ENCODE measurements at regions not wholly inside any gene's neighbourhood (a gene's known extent, or its start where the extent isn't known, plus 50 kb on each side); places are given as distances from the start of the nearest gene placed in this dataset.

DNA sequence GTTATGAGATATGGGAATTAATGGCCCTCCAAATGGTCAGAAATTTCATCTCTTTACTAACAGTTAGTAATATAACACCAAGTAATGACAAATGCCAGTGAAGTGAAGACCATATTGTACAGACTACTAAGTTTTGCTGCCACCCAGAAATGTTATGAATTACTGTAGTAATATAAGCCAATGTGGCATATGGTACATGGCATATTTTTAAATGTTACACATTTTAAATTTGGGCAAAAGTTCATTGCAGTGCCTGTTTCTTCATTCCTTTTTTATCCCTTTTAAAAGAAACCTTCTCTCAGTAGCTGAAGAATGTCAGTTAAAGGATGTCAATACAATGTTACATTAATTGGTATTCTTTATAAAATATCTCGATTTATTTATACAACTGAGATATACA, 626.5 kb upstream of the SLC8A1 start:
- no peak for DNase-seq

DNA sequence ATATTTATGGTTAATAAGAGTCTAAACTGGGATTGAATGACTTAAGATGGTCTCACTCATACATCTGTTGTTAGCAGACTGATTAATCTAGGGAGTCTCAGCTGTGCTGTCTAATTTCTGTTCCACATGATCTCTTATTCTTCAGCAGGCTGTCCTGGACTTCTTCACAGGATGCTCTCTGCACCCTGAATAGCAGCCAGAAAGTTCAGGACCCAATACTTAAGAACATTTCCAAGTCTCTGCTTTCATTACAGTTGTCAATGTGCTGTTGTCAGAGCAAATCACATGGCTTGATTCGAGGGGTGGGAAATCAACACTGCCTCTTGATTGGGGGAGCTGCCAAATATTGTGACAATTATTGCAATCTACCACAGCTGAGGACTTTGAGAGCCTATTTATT, 627.1 kb upstream of the SLC8A1 start:
- DNase-seq: no peak

DNA sequence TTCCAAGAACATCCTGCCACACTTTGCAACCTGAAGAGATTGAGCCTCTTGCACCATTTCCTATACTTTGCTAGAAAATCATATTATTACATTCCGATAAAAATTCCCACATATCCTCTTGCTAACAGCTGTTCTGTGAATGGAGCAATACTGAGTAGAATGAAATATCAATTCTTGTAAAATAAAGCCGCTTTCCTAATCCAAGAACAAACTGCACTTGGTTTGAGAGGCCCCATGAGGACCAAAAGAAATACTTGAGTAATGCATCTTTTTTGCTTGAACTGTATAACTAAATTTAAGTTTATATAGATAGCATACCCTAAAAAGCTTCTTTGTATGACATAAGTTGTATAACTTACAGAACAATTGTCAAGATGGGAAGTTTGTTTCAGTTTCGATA, 632.4 kb upstream of the SLC8A1 start:
- DNase-seq: no peak

DNA sequence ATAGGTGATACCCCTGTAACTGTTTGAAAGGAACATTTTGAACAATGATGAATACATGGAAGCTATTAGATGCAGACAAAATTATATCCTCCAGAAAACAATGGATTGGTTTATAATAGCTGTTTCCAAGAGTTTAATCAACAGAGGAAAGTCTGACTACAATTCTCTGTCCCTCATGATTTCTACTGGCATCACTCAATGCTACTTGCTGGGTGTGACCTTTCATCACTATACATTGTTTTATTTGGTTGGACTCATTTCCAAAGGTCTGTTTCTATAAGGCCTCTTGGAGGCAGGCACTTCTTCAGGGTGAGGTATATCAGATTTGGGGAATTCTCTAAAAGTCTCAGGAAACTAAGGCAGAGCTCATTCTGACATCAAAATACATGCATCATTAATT, 636.1 kb upstream of the SLC8A1 start:
- no peak for DNase-seq

DNA sequence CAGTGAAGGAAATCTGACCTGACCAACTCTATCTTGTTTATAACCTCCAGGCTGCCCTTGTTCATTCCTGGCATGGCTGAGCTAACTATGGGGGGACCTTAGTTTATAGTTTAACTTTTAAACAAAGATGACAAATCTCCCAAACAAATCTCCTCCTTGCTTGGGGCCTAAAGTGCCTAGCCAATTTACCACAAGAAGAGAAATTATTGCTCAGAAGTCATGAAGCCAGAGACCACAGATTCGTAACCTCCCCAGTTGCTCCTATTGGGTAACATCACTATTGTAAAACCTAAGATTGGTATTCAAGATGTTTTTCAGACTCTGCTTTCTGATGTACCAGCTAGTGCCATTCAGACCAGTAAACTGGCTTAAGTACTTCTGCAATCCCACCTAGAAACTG, 649.4 kb upstream of the SLC8A1 start:
- DNase-seq: no peak

DNA sequence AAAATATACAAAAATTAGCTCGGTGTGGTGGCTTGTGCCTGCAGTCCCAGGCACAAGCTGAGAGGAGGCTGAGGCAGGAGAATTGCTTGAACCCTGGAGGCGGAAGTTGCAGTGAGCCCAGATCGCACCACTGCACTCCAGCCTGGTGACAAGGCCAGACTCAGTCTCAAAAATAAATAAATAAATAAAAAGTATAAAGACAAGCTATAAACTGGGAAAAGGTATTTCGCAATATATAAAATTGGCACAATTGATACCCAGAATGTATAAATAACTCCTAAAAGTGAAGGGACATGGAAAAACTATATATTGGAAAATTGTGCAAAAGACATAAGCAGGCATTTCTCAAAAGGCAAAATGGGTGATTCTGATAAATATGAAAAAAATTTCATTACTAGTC, 657.9 kb upstream of the SLC8A1 start:
- no peak for DNase-seq

DNA sequence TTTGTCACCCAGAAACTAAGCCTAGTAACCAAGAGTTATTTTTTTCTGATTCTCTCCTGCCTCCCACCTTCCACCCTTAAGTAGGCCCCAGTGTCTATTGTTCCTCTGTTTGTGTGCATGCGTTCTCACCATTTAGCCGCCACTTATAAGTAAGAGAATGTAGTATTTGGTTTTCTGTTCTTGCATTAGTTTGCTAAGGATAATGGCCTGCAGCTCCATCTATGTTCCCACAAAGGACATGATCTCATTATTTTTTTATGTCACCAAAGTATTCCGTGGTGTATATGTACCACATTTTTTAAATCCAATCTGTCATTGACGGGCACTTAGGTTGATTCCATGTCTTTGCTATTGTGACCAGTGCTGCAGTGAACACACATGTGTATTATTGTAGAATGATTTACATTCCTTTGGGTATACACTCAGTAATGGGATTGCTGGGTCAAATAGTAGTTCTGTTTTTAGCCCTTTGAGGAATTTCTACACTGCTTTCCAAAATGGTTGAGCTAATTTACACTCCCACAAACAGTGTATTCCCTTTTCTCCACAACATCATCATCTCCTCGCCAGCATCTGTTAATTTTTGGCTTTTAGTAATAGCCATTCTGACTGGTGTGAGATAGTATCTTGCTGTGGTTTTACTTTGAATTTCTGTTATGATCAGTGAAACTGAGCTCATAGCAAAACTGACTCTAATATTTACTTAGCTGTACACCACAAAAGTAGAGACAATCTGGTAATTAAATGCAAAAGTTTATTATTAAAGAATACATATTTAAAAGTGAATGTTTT, 660.1 kb upstream of the SLC8A1 start:
- no peak for DNase-seq

DNA sequence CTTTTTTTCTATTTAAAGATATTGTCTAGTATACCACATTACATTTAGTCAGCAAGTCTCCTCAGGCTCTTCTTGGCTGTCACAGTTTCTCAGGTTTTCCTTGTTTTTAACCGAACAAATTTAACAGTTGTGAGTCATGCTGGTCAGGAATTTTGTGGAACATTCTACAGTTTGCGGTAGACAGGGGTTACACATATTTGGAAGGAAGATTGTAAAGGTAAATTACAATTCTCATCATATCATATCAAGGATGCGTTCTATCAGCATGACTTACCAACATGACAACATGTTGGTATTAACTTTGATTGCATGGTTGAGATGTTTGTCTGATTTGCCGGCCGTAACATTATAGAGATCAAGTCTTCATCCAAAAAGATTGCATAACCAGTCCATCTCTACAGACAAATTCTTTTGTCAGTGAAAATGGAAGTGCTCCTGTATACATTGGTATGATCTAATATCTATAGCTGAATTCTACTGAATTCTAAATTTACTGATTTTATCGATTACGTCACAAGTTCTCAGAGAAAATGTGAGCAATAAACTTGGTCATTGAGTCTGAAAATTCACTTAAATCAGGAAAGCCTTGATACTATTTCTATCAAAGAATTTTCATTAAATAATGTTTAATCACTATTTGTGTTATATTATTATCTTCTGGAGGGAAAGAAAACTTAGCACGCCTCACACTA, 664.4 kb upstream of the SLC8A1 start:
- DNase-seq: no peak

DNA sequence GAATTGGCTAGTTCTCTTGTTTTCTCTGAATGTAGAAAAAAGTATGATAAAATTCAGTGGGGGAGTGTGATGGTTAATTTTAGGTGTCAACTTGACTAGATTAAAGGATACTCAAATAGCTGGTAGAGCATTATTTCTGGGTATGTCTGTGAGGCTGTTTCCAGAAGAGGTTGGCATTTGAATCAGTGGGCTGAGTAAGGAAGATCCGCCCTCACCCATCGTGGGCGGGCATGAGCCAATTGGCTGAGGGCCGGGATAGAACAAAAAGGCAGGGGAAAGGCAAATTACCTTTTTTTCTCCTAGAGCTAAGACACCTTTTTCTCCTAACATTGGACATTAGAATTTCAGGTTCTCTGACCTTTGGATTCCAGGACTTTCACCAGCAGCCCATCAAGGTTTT, 667.6 kb upstream of the SLC8A1 start:
- no peak for DNase-seq

DNA sequence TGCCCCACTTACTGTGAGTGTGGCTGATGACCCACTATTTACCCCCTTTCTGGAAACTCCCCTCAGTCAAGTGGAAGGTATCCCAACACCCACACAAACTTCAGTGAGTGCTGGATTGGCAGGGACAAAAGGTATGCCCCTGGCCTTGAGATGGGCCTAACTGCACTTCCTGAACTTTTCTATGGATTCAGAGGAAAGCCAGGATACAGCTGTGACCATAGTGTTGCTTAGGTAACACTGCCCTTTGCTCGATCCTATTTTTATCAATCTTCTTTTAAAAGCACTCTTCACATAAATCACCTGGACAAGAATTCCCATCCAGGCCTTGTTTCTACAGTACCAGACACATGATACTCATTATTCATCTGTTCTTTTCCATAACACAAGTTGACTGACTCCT, 671.5 kb upstream of the SLC8A1 start:
- no peak for DNase-seq

DNA sequence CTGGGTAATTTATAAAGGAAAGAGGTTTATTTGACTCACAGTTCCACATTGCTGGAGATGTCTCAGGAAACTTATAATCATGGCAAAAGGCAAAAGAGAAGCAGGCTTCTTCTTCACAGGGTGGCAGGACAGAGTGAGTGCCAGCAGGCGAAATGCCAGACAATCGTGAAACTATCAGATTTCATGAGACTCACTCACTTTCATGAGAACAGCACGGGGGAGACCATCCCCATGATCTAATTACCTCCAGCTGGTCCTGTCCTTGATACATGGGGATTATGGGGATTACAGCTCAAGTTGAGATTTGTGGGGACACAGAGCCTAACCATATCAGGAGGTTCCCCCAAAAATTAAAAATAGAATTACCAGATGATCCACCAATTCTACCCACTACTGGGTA, 675.5 kb upstream of the SLC8A1 start:
- no peak for DNase-seq

DNA sequence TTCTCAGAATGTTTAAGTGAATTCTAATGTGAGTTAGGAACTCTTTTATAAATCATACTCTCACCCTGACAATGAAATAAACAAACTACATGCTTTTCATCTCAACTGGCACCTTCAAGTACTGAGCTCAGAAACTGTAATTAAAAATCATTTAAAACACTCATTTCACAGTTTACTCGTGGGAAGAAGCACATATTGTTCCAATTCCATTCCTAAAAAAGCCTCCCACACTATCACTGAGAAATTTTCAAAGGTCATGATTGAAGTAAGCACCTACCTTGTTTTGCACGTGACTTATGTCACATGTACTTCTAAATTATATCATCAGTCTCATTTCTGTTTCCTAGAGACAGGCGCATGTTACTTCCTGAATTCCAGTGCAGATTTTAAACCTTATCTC, 678.1 kb upstream of the SLC8A1 start:
- DNase-seq: no peak

DNA sequence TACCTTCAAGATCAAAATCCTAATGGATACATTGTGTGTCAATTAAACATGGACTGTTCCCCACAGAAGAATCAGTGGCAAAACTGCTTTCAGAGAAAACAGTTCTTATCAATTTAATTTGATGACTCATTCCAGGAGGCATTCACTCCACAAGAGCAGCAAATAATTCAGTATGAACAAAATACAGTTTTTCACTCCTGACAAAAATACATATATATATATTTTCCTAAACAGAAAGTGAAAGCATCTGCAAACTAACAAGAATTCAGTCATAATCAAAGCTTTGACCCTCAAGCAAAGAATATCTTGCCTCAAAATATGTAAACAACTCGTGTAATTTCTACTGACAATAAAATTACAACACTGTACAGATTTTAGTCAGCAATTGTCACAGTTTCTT, 685.1 kb upstream of the SLC8A1 start:
- DNase-seq: no peak

DNA sequence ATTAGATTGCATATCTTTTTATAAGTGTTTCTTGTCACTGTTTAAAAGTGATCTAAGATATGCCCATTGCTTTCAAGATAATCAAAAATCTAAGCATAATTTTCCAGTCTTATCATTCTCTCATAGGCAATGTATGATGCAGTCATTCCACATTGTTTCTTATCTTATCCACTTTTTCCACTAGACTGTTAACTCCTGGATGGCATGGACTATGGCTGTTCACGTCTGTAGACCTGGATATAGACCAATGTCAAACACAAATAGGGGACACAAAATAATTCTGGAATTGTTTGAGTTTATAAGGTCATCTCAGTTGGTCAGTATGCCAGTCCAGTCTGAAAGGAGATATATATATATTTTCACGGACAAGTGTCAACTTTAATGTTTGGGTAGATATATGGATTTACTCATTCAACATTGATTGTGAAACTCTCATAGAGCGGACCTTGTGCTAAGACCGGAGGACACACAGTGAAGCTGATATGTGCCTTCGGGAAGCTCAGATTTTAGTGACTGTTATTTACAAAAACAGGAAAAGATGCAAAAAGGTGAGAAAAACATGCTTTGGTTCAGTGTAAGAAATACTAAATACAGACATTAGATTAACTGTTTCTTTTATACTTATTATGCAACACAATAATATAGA, 689.4 kb upstream of the SLC8A1 start:
- DNase-seq: no peak

DNA sequence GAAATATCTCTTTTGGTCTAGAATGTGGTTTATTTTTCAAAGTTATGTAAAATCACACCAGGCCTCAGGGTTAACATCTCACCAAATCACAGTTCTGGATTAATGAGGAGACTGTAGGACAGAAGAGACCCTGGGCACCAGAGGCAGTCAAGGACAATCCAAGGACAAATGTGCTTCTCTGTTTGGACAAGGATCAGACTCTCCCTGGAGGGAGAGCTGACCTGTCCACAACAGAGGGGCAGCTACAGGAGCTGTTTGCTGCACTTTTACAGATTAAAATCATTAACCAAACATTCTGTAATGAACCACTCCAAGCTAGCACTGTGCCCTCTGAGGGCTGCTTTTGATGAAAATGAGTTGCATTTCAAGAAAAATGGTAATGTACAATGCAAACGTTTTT, 690.6 kb upstream of the SLC8A1 start:
- DNase-seq: no peak

DNA sequence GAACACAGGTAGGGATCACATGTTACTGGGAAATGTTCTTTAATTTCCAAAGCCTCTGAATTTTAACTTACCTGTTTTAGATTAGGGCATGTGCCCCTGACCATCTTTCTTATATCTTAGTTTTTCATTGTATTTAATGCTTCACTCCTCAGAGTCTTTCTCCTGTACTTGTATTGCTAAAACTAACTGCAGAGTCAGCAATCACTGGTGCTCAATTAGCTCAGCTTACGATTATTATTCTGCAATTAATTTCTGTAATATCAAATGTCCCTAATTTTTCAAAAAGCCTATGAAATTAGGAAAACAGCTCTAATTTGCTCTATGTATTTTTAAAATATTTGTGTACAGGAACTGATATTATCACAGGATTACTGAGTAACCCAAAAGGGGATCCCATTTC, 693.2 kb upstream of the SLC8A1 start:
- no peak for DNase-seq

DNA sequence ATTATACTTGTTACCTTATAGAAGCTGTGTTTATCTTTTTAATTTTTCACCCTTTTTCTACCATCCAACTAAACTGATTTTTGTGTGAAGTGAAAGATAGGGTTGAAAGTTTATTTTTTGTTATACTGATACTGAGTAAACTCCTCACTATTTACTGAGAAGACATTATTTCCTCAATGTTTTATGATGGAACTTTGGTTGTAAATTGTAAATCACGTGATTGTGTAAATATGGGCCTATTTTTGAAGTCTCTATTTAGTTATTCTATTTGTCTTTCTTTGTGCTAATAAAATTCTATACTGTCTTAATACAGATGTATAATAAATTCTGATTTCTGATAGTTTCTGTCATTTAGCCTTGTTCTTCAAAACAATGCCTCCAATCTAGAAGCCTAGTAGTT, 697.2 kb upstream of the SLC8A1 start:
- DNase-seq: no peak

DNA sequence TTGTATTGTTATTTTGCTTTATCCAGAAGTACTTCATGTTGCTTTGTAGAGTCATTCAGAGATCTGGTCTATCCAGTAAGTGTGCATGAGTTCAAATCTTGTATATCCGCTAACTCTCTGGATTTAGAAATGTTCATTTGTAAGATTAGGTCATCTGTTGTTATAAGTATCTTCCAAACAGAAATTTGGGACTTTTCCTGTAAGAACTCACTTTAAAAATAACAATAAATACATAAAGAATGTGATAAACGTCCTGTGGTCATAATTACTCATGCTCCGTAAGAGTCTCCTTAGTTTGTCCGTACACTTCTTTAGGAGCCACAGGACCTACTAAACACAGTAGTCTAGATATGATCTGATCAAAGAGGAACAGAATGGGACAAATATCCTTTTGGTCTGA, 699.9 kb upstream of the SLC8A1 start:
- DNase-seq: no peak

DNA sequence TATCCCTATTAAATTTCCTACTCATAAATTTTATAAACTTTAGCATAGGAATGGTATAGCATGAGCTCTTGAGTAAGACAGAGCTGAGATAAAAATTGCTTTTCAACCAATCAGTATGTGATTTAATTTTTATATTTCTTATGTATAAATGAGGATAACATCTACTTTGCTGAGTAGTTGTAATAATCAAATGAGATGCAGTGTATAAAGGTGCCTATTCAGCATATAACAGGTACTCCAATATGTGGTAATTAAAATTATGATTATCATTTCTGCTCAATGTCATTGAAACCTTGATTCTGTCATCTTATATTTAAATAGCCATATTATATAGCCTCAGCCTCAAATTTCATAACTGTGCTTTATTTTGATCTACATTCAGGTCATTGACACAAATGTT, 700.4 kb upstream of the SLC8A1 start:
- no peak for DNase-seq

DNA sequence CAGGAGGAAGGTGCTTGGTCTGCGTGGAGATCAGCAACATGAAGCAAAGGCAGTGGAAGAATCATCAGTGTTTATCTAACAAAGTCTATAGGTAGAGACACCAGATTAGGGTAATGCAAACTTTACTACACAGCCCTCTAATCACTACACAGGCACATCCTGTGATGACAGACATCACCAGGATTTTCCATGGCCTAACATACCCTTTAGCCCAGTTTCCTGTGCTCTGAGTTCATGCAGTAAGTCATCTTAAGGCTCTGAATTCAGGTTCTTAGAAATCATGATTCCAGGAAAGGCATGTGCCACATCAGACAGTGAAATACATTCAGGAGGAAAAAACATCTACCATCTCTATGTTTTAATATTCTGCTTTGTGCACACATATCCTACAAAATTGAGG, 708.5 kb upstream of the SLC8A1 start:
- DNase-seq: no peak

DNA sequence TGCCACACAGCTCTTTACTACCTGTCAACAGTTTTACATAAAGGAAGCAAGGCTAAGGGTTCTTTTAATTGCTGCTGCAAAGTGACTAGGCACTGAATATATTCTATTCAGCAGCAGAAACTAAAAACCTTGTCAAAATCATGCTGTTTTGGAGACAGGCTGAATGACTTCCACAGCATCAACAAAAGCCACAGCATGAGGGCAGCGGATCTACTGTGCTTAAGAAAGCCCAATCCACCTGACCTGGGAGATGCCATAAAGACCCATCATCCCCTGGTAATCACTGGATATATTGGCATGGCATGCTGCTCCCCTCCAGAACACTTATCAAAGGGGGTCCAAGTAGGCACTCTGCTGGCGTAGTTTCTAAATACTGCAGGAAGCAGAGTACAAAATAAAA, 715.1 kb upstream of the SLC8A1 start:
- no peak for DNase-seq

DNA sequence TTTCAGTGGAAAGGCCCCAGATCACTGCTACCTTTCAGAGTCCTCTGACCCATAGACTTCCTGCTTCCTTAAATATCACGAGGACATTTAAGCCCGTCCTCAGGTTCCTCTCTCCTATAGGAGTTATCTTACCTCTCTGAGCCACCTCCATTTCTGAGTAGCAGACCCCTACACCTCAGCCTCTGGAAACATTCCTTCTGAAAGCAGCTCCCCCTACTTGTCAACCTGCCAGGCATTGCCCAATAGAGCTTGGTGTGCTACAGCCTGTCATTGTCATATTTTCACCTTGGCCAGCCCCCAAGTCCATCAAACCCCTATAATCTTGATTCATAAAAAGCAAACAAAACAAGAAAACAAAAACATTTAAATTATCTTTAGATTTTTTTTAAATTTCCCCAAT, 717.9 kb upstream of the SLC8A1 start:
- no peak for DNase-seq

DNA sequence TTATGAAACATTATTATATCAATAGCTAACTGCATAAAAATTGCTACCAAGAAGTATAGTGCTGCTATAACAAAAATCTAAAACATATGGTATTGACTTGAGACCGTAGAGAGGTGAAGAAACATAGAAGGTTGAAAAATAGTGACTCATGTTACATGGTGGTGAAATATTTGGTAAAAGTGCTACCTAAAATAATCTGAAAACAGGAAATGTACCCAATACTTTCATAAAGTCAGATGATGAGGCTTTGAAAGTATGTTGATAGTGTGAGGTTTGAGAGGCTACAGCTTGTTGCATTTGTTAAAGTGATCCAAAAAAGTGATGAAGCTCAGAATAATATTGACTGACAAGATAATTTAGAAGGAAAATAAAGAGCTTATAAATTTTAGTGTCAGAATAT, 718.7 kb upstream of the SLC8A1 start:
- no peak for DNase-seq

DNA sequence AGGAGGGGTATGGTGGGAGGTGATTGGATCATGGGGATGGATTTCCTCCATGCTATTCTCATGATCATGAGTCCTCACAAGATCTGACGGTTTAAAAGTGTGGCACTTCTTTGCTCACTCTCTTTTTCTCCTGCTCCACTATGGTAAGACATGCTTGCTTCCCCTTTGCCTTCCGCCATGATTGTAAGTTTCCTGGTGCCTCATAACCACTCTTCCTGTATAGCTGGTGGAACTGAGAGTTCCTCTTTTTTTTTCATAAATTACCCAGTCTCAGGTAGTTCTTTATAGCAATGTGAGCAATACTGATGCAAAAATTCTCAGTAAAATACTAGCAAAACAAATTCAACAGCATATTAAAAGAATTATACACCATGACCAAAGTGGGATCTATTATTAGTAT, 728.5 kb upstream of the SLC8A1 start:
- DNase-seq: no peak
